GM19328 (cell line): ENCODE measurements at regions not wholly inside any gene's neighbourhood (a gene's known extent, or its start where the extent isn't known, plus 50 kb on each side); places are given as distances from the start of the nearest gene placed in this dataset.
"Not testable (repeated sequence)": the region's sequence is repeated elsewhere in the genome, so short reads cannot be mapped to it uniquely, and the experiment has no call there.

Experiments used
- ATAC-seq: cut with Tn5 transposase; IDR thresholded peaks from one replicate; pipeline ENCODE4 v1.9.1; 2021; ENCODE audit warnings: mild to moderate bottlenecking, moderate library complexity; ENCODE audit not compliant: unreplicated experiment

DNA sequence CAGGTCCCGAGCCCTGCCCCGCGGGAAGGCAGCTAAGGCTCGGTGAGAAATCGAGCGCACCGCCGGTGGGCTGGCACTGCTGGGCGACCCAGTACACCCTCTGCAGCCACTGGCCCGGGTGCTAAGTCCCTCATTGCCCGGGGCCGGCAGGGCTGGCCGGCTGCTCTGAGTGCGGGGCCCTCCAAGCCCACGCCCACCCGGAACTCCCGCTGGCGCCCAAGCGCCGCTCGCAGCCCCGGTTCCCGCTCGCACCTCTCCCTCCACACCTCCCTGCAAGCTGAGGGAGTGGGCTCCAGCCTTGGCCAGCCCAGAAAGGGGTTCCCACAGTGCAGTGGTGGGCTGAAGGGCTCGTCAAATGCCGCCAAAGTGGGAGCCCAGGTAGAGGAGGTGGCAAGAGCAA, 63.2 kb upstream of the IER3 start:
- ATAC-seq = not testable (repeated sequence)

DNA sequence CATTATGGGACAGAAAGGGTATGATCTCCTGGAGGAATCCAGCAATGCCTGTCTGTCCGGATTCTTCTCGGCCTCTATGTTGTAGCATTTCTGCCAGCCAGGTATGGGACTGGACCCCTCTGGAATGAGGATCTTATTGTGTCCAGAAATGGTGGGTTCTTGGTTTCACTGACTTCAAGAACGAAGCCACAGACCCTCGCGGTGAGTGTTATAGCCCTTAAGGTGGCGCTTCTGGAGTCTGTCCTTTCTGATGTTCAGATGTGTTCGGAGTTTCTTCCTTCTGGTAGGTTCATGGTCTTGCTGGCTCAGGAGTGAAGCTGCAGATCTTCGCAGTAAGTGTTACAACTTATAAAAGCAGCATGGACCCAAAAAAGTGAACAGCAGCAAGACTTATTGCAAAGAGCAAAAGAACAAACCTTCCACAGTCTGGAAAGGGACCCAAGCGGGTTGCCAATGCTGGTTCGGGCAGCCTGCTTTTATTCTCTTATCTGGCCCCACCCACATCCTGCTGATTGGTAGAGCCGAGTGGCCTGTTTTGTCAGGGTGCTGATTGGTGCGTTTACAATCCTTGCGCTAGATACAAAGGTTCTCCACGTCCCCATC, 62.3 kb upstream of the IER3 start:
- ATAC-seq = no peak

DNA sequence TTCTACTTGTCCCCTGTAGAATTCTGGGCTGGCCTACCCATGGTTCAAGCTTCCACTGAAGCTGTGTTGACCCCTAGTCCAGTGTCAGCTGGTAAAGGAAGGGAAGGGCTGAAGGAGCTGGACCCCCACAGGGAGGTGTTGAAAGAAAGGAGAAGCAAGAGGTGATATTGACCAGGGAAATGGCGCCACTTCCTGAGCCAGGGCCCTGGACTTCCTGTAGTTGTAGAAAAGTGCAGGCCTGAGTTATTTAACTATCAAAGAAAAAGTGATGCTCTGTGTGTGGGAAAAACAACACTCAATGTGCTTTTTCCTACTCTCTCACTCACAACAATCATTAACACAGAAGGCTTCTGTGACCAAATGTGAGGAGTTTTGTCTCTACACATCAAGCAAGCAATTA, 60.0 kb upstream of the IER3 start:
- ATAC-seq = no peak

DNA sequence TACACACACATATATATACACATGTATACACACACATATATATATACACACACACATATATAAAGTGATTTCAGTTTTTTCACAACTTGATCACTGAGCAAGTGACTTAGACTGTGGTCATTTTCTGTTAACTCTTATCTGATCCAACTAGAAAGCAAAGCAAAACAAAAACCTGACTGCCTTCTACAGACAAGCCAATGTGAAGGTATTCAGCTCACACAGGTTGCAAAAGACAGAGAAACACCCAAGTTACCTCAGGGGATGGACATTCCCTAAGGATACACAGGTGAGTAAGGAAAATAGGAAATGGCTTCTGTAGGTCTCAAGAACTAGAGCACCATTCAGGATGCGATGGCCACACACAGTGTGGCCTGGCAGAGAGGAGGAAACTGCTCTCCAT, 58.4 kb upstream of the IER3 start:
- ATAC-seq = no peak

DNA sequence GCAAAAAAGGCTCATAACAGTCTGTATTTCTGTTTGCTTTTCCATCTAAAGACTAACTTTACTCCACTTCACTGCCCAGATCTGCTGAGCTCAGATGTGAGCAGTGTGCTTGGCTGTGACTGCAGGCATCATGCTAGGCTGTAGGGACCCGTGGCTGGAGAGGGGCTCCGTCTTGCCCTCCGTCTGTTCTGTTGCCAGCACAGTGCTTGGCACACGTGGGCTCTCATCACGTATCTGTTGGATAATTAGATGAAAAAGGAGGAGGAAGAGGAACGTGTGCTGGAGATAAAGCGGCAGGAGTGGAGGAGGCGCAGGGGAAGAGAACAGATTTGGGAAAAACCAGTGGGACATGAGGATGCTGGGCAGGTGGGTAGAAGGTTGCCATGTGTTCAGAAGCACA, 57.6 kb upstream of the IER3 start:
- ATAC-seq = no peak

DNA sequence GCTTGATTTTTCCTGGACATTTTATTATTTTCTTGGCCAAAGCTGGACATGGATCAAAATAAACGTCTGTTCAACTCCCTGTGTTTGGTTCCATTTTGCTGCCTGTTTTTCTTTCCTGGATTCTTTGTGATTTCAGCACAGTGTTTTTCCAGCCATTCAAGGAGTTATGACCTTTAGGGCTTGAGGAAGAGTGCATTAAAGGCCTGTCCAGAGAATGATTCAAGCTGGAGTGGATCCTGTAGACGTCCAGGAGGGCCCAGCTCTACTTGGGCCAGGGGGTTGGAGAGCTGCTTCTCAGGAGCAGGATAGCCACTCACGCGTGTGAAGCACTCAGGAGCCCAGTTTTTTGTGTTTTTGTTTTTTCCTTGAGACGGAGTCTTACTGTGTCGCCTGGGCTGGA, 56.5 kb upstream of the IER3 start:
- no peak for ATAC-seq

DNA sequence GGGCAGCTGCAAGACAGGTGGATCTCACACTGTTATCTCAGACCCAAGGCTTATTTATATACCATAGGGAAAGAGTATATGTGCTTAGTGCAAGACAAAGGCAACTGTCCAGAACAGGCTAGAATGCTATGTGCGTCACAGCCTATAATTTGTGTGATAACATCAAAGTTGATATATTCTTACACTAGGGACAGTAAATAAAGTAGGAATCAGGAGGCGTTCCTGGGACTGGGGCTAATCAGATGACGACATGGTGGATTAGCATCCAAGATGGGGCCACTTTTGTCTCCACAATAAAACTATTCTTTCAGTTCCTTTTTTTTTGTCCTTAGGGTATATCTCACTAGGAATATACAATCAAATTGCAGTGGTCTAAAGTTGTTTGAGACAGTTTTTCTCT, 54.9 kb upstream of the IER3 start:
- ATAC-seq = no peak

DNA sequence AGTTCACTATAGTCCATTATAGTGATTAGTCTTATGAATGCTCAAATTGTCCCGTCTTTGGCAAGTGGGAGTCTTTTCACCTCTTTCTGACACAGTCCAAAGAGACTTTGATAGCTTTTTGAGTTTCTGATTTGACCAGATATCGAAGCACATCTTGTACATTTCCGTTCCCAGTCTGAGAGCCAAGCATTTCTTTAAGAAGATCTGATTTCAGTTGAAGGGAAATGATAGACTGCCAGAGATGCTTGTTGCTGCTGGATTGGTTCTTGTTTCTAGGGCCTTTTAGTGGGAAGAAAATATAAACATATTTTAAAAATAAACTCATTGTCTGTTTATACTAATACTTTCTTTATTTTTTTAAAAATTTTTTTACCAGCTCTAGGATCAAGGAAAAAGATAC, 54.1 kb upstream of the IER3 start:
- ATAC-seq = no peak

DNA sequence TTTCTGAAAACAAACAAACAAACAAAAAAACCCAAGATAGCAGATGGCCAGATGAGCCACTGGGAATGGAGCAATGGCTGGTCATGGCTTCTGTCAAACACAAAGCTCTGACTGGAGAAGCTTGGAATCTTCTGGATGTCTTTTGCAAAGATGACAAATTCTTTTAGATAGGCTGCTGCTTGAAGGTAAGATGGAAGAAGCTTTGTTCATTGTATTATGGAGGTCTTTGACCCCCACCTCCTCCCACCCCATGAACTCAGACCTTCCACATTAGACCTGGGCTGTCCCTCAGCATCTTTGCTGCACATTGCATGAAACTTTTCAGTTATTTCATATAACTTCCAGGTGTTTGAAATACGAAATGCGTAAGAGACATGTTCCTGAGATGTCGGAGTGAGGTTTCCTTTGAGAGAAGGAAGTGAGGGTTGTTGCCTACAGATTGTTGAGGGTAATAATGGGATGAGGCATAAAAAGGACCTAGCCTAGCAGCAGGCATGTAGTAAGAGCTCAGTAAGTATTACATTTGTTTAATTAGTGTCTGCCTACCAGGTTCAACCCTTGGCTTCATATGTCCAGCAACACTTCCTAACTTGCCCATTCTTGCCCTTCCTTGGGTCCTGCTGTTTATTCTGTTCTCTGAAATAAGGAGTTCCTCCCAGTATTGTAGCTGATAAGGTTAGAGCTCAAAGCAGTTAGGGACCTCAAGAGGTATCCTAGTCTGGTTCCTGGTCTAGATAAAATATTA, 51.4 kb upstream of the IER3 start:
- no peak for ATAC-seq
